NT2/D1 (cell line): ENCODE measurements at regions not wholly inside any gene's neighbourhood (a gene's known extent, or its start where the extent isn't known, plus 50 kb on each side); places are given as distances from the start of the nearest gene placed in this dataset.

Experiments used
- SUZ12 ChIP-seq: IDR thresholded peaks from 2 replicates; pipeline ENCODE4 v1.6.1; 2011; ENCODE audit not compliant: insufficient read length, insufficient read depth; ENCODE audit errors: extremely low read depth
- YY1 ChIP-seq: IDR thresholded peaks from 2 replicates; pipeline ENCODE4 v1.6.1; 2011; ENCODE audit not compliant: insufficient read length, insufficient read depth
- ZNF274 ChIP-seq: IDR thresholded peaks from 2 replicates; pipeline ENCODE4 v1.6.1; 2011; ENCODE audit warnings: mild to moderate bottlenecking, low read depth, low read length

GRCh38 chr5:165149431-165149830 is 1644.0 kb downstream of the MAT2B start:
- TF ChIP-seq ZNF274 = no peak
- TF ChIP-seq YY1 = no peak
- no peak for TF ChIP-seq SUZ12
